ENCODE measurements at regions not wholly inside any gene's neighbourhood (a gene's known extent, or its start where the extent isn't known, plus 50 kb on each side); places are given as distances from the start of the nearest gene placed in this dataset.

- TF ChIP-seq POLR2AphosphoS5 (IDR thresholded peaks at IDR 0.05) (no peak), CTCF (IDR thresholded peaks at IDR 0.05) (no peak), POLR2A (IDR thresholded peaks at IDR 0.05) (no peak)
Observed at GRCh38 chr12:62005615-62006014, 254.6 kb upstream of the USP15 start.

Data from prostate gland (tissue), 2 donors.